Lower leg skin (tissue), 4 donors: ENCODE measurements at regions not wholly inside any gene's neighbourhood (a gene's known extent, or its start where the extent isn't known, plus 50 kb on each side); places are given as distances from the start of the nearest gene placed in this dataset.

Experiments
- DNase-seq, 2 donors: peaks; one replicate each; pipeline ENCODE4 v3.0.0-alpha.2; 2019; ENCODE audit warnings: low spot score in 2 of 2
- H3K4me3 ChIP-seq: fragments of 200-600 bp; sonication (generic); 2 replicates; pipeline ENCODE4 v1.5.1; 2017; ENCODE audit warnings: mild to moderate bottlenecking, low read depth; ENCODE audit not compliant: poor library complexity, severe bottlenecking
- POLR2A ChIP-seq, 2 donors: fragments of 450-650 bp; IDR thresholded peaks; one replicate each; pipeline ENCODE4 v1.6.1; 2016 to 2017; ENCODE audit warnings: antibody characterized with exemption in 2 of 2, mild to moderate bottlenecking in 1 of 2, moderate library complexity in 1 of 2
- WGBS, 2 donors: methylation state at CpG; one replicate each; pipeline ENCODE4 v1.1.5; 2018; 5-methylcytosine and 5-hydroxymethylcytosine counted together
- intact Hi-C: fragments of 100-400 bp; cut with DNase I; formaldehyde crosslinking; loops from one replicate; pipeline ENCODE4 v1.15.0; 2023; ENCODE audit warnings: low total_unique reads
- TF ChIP-seq, protein P1 (sequence below), 3 donors: fragments of 450-650 bp; IDR thresholded peaks; one replicate each; pipeline ENCODE4 v1.5.1; 2016; ENCODE audit warnings: antibody characterized with exemption in 3 of 3, mild to moderate bottlenecking in 3 of 3, moderate library complexity in 2 of 3

DNA sequence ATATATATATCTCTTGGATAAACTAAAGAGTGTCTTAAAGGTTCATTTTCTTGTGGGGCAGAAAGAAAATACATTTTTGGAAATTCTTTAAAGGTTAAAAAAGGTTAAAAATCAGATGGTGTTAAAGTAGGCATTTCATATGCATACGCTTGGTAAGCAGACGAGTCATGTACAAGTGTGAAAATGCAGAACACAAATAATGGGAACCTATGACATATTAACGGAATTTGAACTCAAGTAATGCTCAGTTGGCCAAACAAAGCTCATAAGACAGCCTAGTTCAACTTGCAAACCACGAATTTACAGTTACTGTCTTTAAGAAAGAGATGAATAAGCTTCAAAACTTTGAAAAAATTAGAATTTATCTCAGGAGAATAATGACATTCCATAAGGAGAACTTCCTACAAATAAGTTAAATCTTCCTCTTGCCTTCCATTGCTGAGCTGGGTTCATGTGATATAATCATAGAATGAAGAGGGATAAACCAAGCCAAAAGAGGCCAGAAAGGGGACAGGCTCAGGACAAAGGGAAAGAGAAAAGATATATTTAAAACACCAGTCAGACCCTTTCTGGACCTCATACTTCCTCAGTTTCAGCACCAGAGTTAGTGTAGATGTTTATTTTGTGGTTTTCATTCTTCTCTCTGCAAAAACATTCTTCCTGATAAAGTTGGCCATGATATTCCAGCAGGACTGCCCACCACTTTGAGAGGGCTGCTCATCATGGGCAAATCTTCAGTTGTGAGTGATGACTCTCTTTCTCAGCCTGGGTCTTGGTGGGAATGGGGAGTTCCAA lies 256.7 kb upstream of the CD180 start:
- intact Hi-C loops = no loop called here
- WGBS, 2 donors = 88 to 91% methylated on average over 4 of the region's 4 CpGs
- TF ChIP-seq, protein P1, sequence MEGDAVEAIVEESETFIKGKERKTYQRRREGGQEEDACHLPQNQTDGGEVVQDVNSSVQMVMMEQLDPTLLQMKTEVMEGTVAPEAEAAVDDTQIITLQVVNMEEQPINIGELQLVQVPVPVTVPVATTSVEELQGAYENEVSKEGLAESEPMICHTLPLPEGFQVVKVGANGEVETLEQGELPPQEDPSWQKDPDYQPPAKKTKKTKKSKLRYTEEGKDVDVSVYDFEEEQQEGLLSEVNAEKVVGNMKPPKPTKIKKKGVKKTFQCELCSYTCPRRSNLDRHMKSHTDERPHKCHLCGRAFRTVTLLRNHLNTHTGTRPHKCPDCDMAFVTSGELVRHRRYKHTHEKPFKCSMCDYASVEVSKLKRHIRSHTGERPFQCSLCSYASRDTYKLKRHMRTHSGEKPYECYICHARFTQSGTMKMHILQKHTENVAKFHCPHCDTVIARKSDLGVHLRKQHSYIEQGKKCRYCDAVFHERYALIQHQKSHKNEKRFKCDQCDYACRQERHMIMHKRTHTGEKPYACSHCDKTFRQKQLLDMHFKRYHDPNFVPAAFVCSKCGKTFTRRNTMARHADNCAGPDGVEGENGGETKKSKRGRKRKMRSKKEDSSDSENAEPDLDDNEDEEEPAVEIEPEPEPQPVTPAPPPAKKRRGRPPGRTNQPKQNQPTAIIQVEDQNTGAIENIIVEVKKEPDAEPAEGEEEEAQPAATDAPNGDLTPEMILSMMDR (IDR thresholded peaks at IDR 0.05) = no peak
- no peak for TF ChIP-seq POLR2A (IDR thresholded peaks at IDR 0.05)
- DNase-seq = no peak
- H3K4me3 ChIP-seq = no peak overlapping the region

DNA sequence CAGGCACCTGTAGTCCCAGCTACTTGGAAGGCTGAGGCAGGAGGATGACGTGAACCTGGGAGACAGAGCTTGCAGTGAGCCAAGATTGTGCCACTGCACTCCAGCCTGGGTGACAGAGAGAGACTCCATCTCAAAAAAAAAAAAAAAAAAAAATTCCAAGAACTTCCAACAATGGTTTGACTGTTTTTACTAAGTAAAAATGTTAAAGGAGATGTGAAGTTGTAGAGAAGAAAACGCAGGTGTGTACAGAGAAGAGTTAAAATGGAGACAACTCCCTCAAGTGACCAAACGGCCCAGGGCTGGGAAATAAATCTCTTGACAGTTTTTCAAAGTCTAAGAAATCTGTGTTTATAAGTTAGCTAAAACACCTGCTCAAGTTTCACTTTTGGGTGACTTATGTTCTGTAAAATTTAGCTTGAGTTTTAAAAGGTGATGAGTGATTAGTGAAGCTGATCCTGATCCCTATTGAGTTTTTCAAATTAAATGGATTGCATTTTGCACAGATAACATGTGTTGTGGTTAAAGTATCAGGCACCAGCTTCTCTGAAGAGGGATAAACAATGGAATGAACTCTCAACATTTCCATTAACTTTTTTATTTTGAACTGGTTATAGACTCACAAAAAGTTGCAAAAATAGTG lies 255.2 kb upstream of the CD180 start:
- DNase-seq = no peak
- TF ChIP-seq, protein P1 (IDR thresholded peaks at IDR 0.05) = no peak
- no peak for TF ChIP-seq POLR2A (IDR thresholded peaks at IDR 0.05)
- WGBS, 2 donors = 67 to 74% methylated on average over 3 of the region's 3 CpGs
- intact Hi-C loops = no loop called here
- H3K4me3 ChIP-seq = no peak overlapping the region

DNA sequence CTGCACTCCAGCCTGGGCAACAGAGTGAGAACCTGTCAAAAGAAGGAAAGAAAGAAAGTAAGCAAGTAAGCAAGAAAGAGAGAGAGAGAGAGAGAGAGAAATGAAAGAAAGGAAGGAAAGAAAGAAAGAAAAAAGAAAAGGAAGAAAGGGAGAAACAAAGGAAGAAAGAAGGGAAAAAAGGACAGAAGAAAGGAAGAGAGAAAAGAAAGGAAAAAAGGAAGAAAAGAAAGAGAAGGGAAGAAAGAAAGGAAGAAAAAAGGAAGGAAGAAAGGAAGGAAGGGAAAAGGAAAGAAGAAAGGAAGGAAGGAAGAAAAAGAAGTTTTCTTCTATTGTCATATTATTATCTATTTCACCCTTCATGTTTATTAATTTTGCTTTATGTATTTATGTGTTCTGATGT lies 251.1 kb upstream of the CD180 start:
- intact Hi-C loops = no loop called here
- H3K4me3 ChIP-seq = no peak overlapping the region
- TF ChIP-seq, protein P1 (IDR thresholded peaks at IDR 0.05) = no peak
- TF ChIP-seq POLR2A (IDR thresholded peaks at IDR 0.05) = no peak
- no peak for DNase-seq

DNA sequence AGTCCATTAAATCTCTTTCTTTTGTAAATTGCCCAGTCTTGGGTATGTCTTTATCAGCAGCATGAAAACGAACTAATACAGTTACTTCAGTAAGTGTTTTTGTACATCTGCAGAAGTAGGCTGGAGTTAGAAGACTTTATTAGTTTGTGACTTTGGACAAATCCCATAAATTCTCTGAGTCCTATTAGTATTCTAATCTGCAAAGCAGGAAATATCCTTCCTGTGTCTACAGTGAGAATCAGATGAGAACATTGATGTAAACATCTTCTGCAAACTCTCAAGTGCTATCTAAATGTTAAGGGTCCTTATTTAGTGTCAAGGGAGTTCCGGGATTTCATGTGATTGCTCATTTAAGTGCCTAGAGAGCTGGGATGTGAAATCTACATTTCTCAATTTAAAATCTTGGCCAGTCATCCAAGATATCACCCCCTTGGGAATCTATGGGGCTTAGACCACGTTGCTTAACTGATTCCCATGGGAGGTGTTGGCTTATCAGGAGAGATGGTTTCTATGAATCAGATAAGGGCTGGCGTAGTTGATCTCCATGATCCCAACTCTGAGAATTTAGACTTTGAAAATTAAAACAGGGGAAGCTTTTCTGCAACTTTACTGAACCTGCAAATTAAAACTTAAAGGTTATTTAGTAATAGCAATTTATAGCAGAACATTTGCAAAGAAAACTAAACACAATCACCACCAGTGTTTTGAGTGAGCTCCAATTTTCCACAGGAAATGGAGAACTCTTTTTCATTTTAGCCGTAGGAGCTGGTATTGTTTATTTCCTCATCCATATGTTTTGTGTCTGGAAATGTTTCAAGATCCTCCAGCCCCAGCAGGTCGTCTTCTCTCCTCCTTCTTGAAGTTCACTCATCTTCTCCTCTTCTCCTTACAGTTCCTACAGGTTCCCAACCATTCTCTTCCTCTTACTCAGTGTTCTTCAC lies 241.6 kb upstream of the CD180 start:
- no peak overlapping the region for H3K4me3 ChIP-seq
- TF ChIP-seq POLR2A (IDR thresholded peaks at IDR 0.05) = no peak
- TF ChIP-seq, protein P1 (IDR thresholded peaks at IDR 0.05) = no peak
- intact Hi-C loops = no loop called here
- WGBS, 2 donors = 64 to 65% methylated on average over 6 of the region's 6 CpGs
- no peak for DNase-seq

DNA sequence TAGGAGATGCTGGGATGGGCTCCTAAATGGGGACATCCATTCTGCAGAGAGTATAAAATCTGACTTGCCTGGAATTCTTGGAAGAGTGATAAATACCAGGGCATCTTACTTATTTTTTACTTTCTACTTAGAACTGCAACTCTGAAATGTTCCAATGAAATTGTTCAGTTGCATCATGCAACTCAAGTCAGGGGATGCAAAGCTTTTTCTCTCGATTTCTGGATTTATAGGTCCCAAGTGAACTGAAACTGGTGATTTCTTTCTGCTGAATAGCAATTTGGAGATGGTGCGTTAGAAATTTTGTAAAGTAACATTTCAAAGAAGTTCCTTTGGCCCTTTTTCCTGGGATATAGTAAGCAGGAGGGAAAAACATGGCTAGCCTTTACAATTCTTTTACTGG lies 238.4 kb upstream of the CD180 start:
- intact Hi-C loops = no loop called here
- WGBS, 2 donors = 49 to 79% methylated on average over 2 of the region's 2 CpGs
- no peak for TF ChIP-seq POLR2A (IDR thresholded peaks at IDR 0.05)
- TF ChIP-seq, protein P1 (IDR thresholded peaks at IDR 0.05) = no peak
- H3K4me3 ChIP-seq = no peak overlapping the region
- no peak for DNase-seq
